ENCODE measurements at regions not wholly inside any gene's neighbourhood (a gene's known extent, or its start where the extent isn't known, plus 50 kb on each side); places are given as distances from the start of the nearest gene placed in this dataset.

DNA sequence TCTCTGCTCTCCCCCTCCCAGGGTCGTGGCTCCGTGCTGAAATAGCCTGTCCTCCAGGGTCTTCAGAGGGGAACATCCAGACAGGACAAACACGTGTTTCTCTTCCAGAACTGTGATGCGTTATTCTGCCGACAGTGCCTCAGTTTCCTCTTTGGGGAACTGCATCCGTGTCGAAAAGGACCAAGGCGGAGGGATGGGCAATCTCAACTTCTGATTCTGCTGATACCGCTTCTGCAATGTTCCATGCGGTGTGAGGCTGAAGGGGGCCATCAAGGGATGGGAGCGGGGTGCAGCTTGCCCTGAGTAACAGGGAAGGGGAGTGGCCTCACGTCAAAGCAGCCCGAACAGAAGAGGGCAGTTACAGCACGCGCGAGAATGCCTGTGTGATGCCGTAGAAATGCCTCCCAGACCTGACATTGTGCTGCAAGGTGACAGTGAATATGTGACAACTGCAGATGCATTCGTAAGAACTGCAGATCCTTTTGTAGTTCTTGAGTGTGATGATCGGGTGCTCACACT is 275.7 kb downstream of the SHQ1 start:
- no peak for TF ChIP-seq EZH2 (IDR thresholded peaks at IDR 0.05; ENCODE audit: low read depth)
- TF ChIP-seq, protein P1, sequence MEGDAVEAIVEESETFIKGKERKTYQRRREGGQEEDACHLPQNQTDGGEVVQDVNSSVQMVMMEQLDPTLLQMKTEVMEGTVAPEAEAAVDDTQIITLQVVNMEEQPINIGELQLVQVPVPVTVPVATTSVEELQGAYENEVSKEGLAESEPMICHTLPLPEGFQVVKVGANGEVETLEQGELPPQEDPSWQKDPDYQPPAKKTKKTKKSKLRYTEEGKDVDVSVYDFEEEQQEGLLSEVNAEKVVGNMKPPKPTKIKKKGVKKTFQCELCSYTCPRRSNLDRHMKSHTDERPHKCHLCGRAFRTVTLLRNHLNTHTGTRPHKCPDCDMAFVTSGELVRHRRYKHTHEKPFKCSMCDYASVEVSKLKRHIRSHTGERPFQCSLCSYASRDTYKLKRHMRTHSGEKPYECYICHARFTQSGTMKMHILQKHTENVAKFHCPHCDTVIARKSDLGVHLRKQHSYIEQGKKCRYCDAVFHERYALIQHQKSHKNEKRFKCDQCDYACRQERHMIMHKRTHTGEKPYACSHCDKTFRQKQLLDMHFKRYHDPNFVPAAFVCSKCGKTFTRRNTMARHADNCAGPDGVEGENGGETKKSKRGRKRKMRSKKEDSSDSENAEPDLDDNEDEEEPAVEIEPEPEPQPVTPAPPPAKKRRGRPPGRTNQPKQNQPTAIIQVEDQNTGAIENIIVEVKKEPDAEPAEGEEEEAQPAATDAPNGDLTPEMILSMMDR (conservative IDR thresholded peaks at IDR 0.05), result no peak
- H3K79me2 ChIP-seq (ENCODE audit: low read depth), result no peaks in the 10 kb centered on the region
- H3K4me2 ChIP-seq, result no peak overlapping the region
- POLR2A ChIA-PET (ENCODE audit: unreplicated experiment), result no interaction called here
- no peaks in the 10 kb centered on the region for H3K4me1 ChIP-seq (replicated peaks; ENCODE audit: insufficient read depth)
- no peaks in the 10 kb centered on the region for H4K20me1 ChIP-seq (ENCODE audit: insufficient read depth)
- CTCF ChIA-PET, result no interaction called here
- H3K9me2 ChIP-seq (ENCODE audit: insufficient read depth), result no peaks in the 10 kb centered on the region
- H3K36me3 ChIP-seq (ENCODE audit: low read depth), result no peaks in the 10 kb centered on the region
- BruUV-seq (replicated peaks), result no TSS peak
- intact Hi-C loops (cut with micrococcal nuclease; ENCODE audit: unreplicated experiment), result no loop called here
- no peaks in the 10 kb centered on the region for H3K27me3 ChIP-seq (ENCODE audit: insufficient read depth, low read depth)
- H3F3A ChIP-seq (ENCODE audit: insufficient read depth, low read depth), result no peaks in the 10 kb centered on the region
- H3K9me3 ChIP-seq (ENCODE audit: insufficient read depth, low read depth), result no peaks in the 10 kb centered on the region
- no peak overlapping the region for H3K27ac ChIP-seq
- H2AFZ ChIP-seq, result no peak overlapping the region
- no peak overlapping the region for H3K4me3 ChIP-seq
- no peak for DNase-seq

DNA sequence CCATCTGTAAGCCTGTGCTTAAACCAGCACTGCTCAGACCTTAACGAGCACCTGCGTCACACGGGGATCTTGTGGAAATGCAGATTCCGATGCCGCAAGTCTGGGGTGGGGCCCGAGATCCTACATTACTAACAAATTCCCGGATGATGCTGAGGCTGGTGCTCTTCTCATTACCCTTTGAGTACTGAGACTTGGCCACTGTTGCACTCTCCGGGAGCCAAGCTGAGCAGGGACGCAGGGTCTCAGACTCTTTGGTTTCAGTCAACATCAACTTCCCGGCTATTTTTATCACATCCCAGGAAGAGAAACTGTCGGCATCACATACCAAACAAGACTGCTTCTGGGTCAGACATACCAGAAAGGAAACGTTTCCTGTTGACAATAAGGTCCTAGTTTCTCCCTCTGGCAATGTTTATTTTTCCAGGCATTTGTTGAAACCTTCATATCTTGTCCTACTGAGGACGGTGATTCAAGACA is 276.6 kb downstream of the SHQ1 start:
- no TSS peak for BruUV-seq (replicated peaks)

DNA sequence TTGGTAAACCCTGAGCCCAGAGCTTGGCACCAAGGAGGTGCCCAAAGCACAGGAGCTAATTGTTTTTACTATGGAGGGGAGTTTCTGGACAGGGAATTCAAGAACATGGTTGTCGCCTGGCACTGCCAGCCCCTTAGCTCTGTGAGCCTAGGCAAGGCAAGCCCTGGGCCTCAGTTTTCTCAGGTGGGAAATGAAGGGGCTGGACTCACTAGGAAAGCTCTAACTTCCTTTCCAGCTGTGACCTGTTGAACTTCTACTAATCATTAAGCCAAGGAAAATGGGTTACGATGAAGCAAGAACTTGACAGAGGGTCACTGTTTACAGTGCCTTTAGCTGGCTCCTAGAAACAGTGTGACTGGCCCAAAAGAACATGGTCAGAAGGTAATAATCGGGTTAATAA is 277.2 kb downstream of the SHQ1 start:
- TF ChIP-seq, protein P1 (conservative IDR thresholded peaks at IDR 0.05), result no peak
- TF ChIP-seq EZH2 (IDR thresholded peaks at IDR 0.05; ENCODE audit: low read depth), result no peak
- Histone ChIP-seq H3K27ac (no peak overlapping the region), H3F3A (ENCODE audit: insufficient read depth, low read depth) (no peaks in the 10 kb centered on the region), H3K79me2 (ENCODE audit: low read depth) (no peaks in the 10 kb centered on the region), H2AFZ (no peak overlapping the region), H3K4me3 (no peak overlapping the region), H3K9me2 (ENCODE audit: insufficient read depth) (no peaks in the 10 kb centered on the region), H3K36me3 (ENCODE audit: low read depth) (no peaks in the 10 kb centered on the region), H3K4me2 (no peak overlapping the region), H3K9me3 (ENCODE audit: insufficient read depth, low read depth) (no peaks in the 10 kb centered on the region), H4K20me1 (ENCODE audit: insufficient read depth) (no peaks in the 10 kb centered on the region), H3K4me1 (replicated peaks; ENCODE audit: insufficient read depth) (no peaks in the 10 kb centered on the region), H3K27me3 (ENCODE audit: insufficient read depth, low read depth) (no peaks in the 10 kb centered on the region)
- no TSS peak for BruUV-seq (replicated peaks)
- intact Hi-C loops (cut with micrococcal nuclease; ENCODE audit: unreplicated experiment), result no loop called here
- CTCF ChIA-PET, result no interaction called here
- POLR2A ChIA-PET (ENCODE audit: unreplicated experiment), result no interaction called here
- no peak for DNase-seq

More for the DNA sequence above, 276.6 kb downstream of the SHQ1 start:
- H3K4me1 ChIP-seq (replicated peaks; ENCODE audit: insufficient read depth), result no peaks in the 10 kb centered on the region
- no peaks in the 10 kb centered on the region for H4K20me1 ChIP-seq (ENCODE audit: insufficient read depth)
- no peaks in the 10 kb centered on the region for H3K27me3 ChIP-seq (ENCODE audit: insufficient read depth, low read depth)
- POLR2A ChIA-PET (ENCODE audit: unreplicated experiment), result no interaction called here
- DNase-seq, result no peak
- H3K79me2 ChIP-seq (ENCODE audit: low read depth), result no peaks in the 10 kb centered on the region
- H3K36me3 ChIP-seq (ENCODE audit: low read depth), result no peaks in the 10 kb centered on the region
- no peaks in the 10 kb centered on the region for H3K9me2 ChIP-seq (ENCODE audit: insufficient read depth)
- no peaks in the 10 kb centered on the region for H3F3A ChIP-seq (ENCODE audit: insufficient read depth, low read depth)
- CTCF ChIA-PET, result no interaction called here
- no peak overlapping the region for H3K4me3 ChIP-seq
- intact Hi-C loops (cut with micrococcal nuclease; ENCODE audit: unreplicated experiment), result no loop called here
- TF ChIP-seq EZH2 (IDR thresholded peaks at IDR 0.05; ENCODE audit: low read depth), result no peak
- TF ChIP-seq, protein P1 (conservative IDR thresholded peaks at IDR 0.05), result no peak
- no peak overlapping the region for H3K4me2 ChIP-seq
- no peaks in the 10 kb centered on the region for H3K9me3 ChIP-seq (ENCODE audit: insufficient read depth, low read depth)
- H2AFZ ChIP-seq, result no peak overlapping the region
- no peak overlapping the region for H3K27ac ChIP-seq
